HG03039 (cell line): ENCODE measurements at regions not wholly inside any gene's neighbourhood (a gene's known extent, or its start where the extent isn't known, plus 50 kb on each side); places are given as distances from the start of the nearest gene placed in this dataset.

Experiments used
- ATAC-seq: cut with Tn5 transposase; IDR thresholded peaks from one replicate; pipeline ENCODE4 v1.9.1; 2021; ENCODE audit warnings: mild to moderate bottlenecking, moderate library complexity; ENCODE audit not compliant: unreplicated experiment

DNA sequence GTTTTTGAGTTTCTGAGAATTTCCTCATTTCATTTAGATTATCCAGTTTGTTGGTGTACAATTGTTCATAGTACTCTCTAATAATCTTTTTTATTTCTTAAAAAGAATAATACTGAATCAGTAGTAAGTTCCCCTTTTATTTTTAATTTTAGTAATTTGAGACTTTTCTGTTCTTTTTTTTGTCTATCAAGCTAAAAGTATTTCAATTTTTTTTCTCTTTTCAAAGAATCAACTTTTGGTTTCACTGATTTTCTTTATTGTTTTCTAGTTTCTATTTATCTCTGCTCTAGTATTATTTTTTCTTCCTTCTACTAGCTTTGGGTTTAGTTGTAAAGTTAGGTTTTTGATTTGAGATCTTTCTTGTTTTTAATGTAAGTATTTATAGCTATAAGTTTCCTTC, 60.6 kb upstream of the ARL15 start:
- no peak for ATAC-seq

DNA sequence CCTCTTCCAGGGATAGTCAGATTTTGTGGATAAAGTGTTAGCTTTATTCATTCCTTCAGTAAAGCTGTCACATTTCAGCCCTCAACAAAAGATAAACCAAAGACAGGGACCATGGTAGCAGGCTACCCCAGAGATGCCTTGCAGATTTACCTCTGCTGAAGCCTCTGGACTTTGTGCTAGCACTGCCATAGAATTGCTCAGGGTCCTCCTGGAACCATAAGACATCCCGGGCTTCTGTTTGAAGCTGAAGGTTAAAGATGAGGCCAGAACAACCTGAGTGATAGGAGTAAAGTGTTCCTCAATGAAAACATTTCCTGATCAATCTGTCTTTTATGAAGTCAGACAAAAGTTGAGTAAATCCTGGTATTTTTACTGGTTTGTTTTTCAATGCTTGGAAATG, 57.5 kb upstream of the ARL15 start:
- no peak for ATAC-seq

DNA sequence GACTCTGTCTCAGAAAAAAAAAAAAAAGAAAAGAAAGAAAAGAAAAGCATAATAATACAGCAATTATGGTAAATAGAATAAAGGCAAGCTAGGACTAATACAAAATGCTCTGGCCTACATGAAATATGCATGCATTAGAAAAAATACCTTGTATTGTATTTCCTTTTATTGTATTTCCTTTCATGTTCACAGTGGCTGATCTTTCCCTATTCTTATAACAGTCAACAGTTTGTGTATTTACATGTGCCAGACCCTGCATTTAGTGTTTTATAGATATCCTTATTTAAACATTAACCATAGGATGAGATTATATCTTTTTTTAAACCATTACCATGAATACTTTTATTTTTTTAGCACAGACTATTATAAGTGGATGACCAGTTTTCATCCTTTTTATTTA, 56.3 kb upstream of the ARL15 start:
- no peak for ATAC-seq

DNA sequence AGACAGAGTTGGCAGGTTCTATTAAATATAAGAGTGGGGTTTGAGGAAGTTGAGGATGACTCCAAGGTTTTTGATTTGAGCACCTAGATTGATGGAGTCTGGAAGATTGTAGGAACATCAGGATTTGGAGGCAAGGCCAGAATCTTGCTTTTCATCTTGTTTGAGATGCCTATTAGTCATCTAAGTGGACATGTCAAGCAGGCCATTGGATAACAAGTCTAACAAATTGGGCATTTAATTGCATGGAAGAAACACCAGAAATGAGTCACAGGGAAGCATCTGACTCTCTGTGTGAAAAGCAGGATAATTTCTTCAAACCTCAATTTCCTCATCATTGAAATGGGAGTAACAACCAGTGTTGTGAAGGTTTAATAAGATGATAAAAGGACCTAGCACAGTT, 53.3 kb upstream of the ARL15 start:
- ATAC-seq: no peak

DNA sequence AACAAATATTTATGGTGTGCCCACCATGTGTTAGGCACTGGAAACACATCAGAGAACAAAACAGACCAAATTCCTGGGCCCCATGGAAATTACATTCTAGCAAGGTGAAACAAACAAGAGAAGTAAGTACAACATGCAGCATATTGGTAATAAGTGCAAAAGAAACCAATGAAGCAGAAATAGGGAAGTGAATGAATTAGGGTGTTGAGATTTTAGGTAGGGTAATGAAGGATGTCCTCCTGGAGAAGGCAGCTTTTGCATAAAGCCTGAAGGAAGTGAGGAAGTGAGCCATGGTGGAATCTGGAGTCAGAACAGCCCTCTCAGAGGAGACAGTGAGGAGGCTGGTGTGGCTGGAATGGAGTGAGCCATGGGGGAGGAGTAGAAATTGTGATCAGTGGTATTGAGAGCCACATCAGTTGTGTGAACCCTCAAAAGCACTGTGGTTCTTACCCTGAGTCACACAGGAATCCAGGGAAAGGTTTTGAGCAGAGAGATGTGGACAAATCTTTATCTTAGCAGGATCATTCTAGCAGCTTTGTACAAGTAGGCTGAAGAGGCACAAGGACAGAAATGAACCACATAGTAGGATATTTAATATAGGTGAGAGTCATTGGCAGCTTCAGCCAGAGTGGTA, 52.7 kb upstream of the ARL15 start:
- no peak for ATAC-seq

DNA sequence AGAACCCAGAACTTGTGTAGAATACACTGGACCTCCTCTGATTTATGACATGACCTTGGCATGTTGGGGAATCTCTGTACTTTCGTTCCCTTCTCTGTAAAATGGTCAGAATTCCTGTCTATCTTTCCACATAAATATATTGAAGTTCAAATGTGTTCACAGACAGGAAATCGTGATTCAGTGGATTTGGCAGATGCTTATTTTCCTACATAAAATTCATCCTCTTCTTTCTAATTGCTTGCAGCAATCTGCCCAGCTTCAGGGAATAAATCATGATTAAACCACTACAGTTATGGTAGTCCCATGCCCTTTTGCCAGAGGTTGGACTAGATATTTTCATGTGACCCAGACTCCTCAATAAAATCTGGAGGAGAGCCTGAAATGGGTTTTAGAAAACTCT, 52.1 kb upstream of the ARL15 start:
- ATAC-seq: no peak

DNA sequence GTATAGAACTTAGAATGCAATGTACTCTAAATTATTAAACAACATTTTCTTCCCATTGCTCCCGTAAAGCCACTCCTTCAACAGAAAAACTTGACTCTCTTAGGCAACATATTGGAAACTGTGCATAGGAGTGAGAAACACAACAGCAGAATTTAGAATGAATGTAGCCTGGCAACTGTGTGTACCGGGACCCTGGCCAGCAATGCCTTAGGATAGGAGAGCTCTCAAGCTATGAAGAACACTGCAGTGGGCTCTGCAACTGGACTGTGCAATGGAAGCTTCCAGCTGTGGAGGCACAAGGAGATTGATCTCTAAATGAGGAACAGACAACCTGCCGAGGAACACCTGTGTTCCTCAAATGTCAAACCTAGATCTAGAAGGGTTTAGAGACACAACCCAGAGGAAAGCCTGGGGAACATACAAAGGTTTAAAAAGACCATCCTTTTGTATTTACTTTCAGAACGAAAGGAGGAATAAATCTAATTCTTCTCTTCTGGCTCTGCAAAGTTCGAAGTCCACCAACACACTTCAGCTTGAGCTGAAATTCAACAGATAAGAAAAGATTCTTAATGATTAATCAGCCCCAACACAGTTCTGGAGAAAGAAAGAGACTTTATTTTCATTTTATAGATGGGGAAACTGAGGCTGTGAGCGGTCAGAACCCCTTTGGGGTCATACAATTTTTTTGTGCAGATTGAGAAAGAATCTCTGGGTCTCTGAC, 51.5 kb upstream of the ARL15 start:
- ATAC-seq: no peak

DNA sequence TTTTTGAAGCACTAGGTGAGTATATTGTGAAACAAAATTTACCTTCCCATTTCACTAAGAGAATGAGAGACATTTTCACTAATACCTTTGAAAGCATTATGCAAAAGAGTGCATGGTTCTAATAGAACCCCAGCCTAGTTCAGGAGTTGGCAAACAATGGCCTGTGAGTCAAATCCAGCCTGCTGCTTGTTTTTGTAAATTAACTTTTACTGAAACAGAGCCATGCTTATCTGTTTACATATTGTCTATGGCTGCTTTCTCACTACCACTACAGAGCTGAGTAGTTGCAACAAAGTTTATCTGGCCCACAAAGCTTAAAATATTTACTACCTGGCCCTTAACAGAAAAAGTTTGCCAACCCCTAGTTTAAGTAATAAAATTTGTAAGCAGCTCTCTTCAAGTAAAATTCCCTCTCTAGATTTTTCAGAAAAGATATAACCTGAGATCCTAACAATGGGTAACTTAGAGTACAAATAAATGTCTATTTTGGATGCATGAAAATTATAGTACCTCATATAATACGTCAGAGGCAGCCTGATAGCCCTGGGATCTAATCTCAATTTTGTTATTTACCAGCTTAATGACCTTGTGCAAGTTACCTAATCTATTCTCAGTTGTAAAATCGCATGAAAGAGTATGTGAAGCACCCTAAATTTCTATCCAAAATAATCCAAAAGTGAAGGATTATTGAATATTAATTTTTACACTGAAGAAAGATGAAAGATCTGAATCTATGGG, 50.7 kb upstream of the ARL15 start:
- ATAC-seq: no peak
